GM19395 (cell line): ENCODE measurements at regions not wholly inside any gene's neighbourhood (a gene's known extent, or its start where the extent isn't known, plus 50 kb on each side); places are given as distances from the start of the nearest gene placed in this dataset.

ENCODE experiments used
- ATAC-seq: cut with Tn5 transposase; IDR thresholded peaks from one replicate; pipeline ENCODE4 v1.9.1; 2021; ENCODE audit warnings: mild to moderate bottlenecking, moderate library complexity; ENCODE audit not compliant: unreplicated experiment

- no peak for ATAC-seq
Measured at GRCh38 chr7:84821671-84822534, 365.0 kb downstream of the SEMA3D start.

- ATAC-seq, result no peak
Measured at GRCh38 chr7:84820481-84820880, 366.4 kb downstream of the SEMA3D start.

GRCh38 chr7:84817016-84817415 lies 369.8 kb downstream of the SEMA3D start:
- ATAC-seq, result no peak

- no peak for ATAC-seq
Measured at GRCh38 chr7:84813376-84813775, 373.5 kb downstream of the SEMA3D start.

GRCh38 chr7:84812021-84812420 lies 374.8 kb downstream of the SEMA3D start:
- no peak for ATAC-seq

- ATAC-seq, result no peak
Measured at GRCh38 chr7:84811362-84811761, 375.5 kb downstream of the SEMA3D start.

GRCh38 chr7:84809877-84810276 lies 377.0 kb downstream of the SEMA3D start:
- ATAC-seq, result no peak

GRCh38 chr7:84803979-84804378 lies 382.9 kb downstream of the SEMA3D start:
- no peak for ATAC-seq

GRCh38 chr7:84801396-84801795 lies 385.5 kb downstream of the SEMA3D start:
- ATAC-seq, result no peak

GRCh38 chr7:84800846-84801245 lies 386.0 kb downstream of the SEMA3D start:
- ATAC-seq, result no peak

GRCh38 chr7:84799106-84799505 lies 387.8 kb downstream of the SEMA3D start:
- no peak for ATAC-seq

- ATAC-seq, result peak; percentile 60
Measured at GRCh38 chr7:84792231-84792893, 394.5 kb downstream of the SEMA3D start.

- ATAC-seq, result no peak
Measured at GRCh38 chr7:84790882-84791281, 396.0 kb downstream of the SEMA3D start.

GRCh38 chr7:84786073-84786472 lies 400.8 kb downstream of the SEMA3D start:
- ATAC-seq, result no peak

GRCh38 chr7:84784450-84784849 lies 402.4 kb downstream of the SEMA3D start:
- no peak for ATAC-seq

- ATAC-seq, result no peak
Measured at GRCh38 chr7:84783141-84783778, 403.6 kb downstream of the SEMA3D start.

- no peak for ATAC-seq
Measured at GRCh38 chr7:84781838-84782237, 405.0 kb downstream of the SEMA3D start.

- no peak for ATAC-seq
Measured at GRCh38 chr7:84780158-84781124, 406.4 kb downstream of the SEMA3D start.

- ATAC-seq, result no peak
Measured at GRCh38 chr7:84757761-84758160, 429.1 kb downstream of the SEMA3D start.

GRCh38 chr7:84746353-84746752 lies 440.5 kb downstream of the SEMA3D start:
- ATAC-seq, result no peak

- ATAC-seq, result no peak
Measured at GRCh38 chr7:84744385-84744784, 442.5 kb downstream of the SEMA3D start.
